ENCODE measurements at regions not wholly inside any gene's neighbourhood (a gene's known extent, or its start where the extent isn't known, plus 50 kb on each side); places are given as distances from the start of the nearest gene placed in this dataset.
"Not testable (repeated sequence)": the region's sequence is repeated elsewhere in the genome, so short reads cannot be mapped to it uniquely, and the experiment has no call there.

DNA sequence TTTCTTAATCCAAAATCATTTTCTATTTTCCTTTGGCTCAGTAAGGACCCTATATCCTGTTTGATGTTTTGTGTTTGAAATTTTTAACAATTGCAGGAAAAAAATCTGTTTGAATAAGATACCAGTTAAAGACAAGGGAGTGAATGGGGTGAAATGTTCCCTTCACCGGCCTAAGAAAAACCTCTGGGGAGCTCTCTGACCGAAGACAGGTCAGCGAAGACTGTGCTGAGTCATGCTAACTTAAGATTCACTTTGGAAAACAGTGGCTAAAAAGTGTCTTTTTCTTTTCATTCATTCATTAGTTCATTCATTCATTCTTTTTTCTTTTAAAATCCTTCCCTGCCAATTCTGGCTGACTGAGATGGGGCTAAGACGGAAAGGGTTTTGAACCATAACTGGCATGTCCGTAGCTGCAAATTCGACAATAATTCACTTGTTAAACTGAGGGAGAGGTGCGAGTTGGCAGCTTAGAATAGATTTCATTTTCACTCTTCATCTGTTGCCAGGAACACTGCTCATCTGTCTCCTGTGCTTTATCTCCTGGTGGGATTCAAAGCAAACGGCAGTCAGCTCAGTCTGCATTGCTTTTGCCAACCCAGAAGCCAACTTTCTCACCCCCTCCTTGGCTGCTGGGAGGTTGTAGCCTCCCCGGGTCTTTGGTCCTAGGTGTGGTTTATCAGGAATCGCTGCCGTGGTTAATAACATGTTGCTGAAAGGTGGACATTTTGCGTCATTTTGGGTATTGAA, 434.0 kb upstream of the LARGE1 start:
- Mint-ChIP-seq H3K9me3 (peaks cover 4% of the 10 kb centered on the region), H3K27ac (no peak overlapping the region), H3K36me3 (ENCODE audit: low read depth) (no peaks in the 10 kb centered on the region), H3K27me3 (peaks cover 12% of the 10 kb centered on the region), H3K4me1 (ENCODE audit: low read depth) (no peaks in the 10 kb centered on the region), H3K4me3 (no peak overlapping the region)
- no peak for DNase-seq

DNA sequence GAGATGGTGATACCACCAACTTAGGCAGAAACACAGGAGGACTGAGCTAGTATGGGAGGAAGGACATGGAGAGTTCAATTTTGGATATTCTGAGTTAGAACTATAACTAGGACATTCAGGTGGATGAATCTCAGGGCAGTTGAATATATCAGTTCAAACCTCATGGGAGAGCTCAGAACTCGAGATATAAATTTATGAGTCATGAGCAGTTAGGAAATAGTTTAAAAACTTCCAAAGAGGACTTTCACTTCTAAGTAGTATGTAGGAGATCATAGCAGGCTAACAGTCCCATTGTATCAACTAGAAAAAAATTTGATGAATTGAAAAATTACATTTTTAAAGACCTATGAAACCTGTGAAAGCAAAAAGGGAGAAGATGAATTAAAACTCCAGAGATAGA, 436.2 kb upstream of the LARGE1 start:
- DNase-seq, result no peak
- Mint-ChIP-seq H3K36me3 (ENCODE audit: low read depth) (no peaks in the 10 kb centered on the region), H3K4me1 (ENCODE audit: low read depth) (no peaks in the 10 kb centered on the region), H3K9me3 (peaks cover 4% of the 10 kb centered on the region), H3K27ac (no peak overlapping the region), H3K4me3 (no peak overlapping the region), H3K27me3 (peaks cover 12% of the 10 kb centered on the region)

DNA sequence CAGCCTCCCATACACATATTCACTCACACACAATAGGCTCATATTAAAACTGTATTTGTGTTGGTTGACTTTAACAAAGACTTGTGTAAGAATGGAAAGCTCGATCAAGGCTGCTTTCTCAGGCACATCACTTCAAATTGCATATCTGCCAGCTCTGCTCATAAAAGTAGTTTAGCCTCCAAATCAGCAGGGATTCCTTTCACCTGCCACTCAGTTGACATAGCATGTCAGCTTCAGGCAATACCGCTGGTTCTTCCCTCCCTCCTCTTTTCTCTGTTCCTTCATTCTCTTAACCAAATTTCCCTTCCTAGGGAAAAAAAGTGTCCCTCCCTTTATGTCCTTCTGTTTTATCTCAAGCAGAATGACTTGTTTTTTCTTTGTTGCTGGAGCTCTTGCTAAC, 450.4 kb upstream of the LARGE1 start:
- H3K4me1 Mint-ChIP-seq (ENCODE audit: low read depth), result no peaks in the 10 kb centered on the region
- no peak for DNase-seq
- no peaks in the 10 kb centered on the region for H3K36me3 Mint-ChIP-seq (ENCODE audit: low read depth)
- no peak overlapping the region for H3K27ac Mint-ChIP-seq
- peaks cover 26% of the 10 kb centered on the region for H3K9me3 Mint-ChIP-seq
- no peaks in the 10 kb centered on the region for H3K27me3 Mint-ChIP-seq
- H3K4me3 Mint-ChIP-seq, result no peak overlapping the region

DNA sequence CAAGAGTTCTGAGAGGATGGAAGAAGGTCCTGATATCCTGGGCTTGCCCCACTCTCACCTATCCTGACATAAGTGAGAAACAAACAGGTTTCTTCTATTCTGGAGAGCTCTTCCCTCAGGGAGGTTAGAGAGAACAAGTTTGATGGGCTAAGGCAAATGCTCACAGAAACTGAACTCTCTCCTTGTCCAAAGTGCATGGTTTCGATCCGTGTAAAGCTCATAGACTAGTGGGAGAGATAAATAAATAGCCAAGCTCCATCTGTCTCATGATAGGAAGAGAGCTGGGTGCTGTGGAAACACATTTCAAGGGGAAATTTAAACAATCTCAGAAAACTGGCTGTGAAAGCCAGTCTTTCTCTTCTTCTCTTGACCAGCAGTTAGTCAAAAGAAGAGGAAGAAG, 459.5 kb upstream of the LARGE1 start:
- Mint-ChIP-seq H3K4me3 (no peak overlapping the region), H3K9me3 (peaks cover 14% of the 10 kb centered on the region), H3K4me1 (ENCODE audit: low read depth) (no peaks in the 10 kb centered on the region), H3K36me3 (ENCODE audit: low read depth) (no peaks in the 10 kb centered on the region), H3K27me3 (no peaks in the 10 kb centered on the region), H3K27ac (no peak overlapping the region)
- no peak for DNase-seq

DNA sequence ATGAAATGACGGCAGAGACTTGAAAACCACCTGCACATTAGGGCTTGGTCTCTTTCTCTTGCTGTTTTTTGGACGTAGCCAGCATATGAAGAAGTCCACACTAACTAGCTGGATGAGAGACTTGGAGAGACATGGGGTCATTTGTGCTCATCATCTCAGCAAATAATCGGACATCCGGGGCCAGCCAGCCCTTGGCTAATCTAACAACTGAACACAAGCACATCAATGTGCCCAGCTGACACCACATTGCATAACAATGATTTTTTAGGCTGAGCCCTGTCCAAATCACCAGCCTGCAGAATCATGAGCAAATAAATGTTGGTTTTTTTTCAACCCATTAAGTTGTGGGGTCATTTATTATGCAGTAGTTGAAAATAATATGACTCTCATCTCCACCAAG, 460.3 kb upstream of the LARGE1 start:
- Mint-ChIP-seq H3K9me3 (peaks cover 14% of the 10 kb centered on the region), H3K27ac (no peak overlapping the region), H3K4me1 (ENCODE audit: low read depth) (no peaks in the 10 kb centered on the region), H3K27me3 (no peaks in the 10 kb centered on the region), H3K36me3 (ENCODE audit: low read depth) (no peaks in the 10 kb centered on the region), H3K4me3 (no peak overlapping the region)
- no peak for DNase-seq

DNA sequence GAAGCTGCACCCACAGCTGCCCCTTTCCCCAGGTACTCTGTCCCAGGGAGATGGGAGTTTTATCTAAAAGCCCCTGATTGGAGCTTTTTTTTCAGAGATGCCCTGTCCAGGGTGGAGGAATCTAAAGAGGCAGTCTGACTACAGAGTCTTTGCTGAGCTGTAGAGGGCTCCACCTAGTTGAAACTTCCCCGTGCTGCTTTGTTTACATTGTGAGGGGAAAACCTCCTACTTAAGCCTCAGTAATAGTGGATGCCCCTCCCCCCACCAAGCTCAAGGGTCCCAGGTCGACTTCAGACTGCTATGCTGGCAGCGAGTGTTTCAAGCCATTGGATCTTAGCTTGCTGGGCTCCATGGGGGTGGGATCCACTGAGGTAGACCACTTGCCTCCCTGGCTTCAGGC, 470.1 kb upstream of the LARGE1 start:
- H3K4me1 Mint-ChIP-seq (ENCODE audit: low read depth), result no peaks in the 10 kb centered on the region
- peaks cover 26% of the 10 kb centered on the region for H3K9me3 Mint-ChIP-seq
- H3K36me3 Mint-ChIP-seq (ENCODE audit: low read depth), result no peaks in the 10 kb centered on the region
- DNase-seq, result no peak
- H3K27ac Mint-ChIP-seq, result no peak overlapping the region
- H3K27me3 Mint-ChIP-seq, result no peaks in the 10 kb centered on the region
- no peak overlapping the region for H3K4me3 Mint-ChIP-seq

DNA sequence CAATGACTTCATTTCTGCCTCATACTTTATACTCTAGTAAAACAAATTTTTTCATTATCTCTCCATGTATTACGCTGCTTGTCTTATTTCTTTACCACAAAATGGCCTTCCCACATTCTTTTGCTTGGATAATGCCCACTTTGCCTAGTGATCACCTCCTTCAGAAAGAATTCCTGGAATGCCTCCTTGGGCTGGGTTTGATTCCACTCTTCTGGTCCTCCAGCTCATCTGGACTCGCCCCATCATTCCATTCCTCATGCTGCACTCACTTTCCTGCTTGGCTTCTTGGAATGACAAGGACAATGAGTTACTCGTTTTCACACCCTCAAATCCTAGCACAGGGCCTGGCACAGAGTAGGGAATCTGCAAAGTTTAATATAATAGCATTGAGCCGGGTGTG, 475.1 kb upstream of the LARGE1 start:
- no peak overlapping the region for H3K4me3 Mint-ChIP-seq
- no peaks in the 10 kb centered on the region for H3K4me1 Mint-ChIP-seq (ENCODE audit: low read depth)
- no peak for DNase-seq
- no peaks in the 10 kb centered on the region for H3K27me3 Mint-ChIP-seq
- H3K9me3 Mint-ChIP-seq, result peaks cover 16% of the 10 kb centered on the region
- H3K36me3 Mint-ChIP-seq (ENCODE audit: low read depth), result no peaks in the 10 kb centered on the region
- H3K27ac Mint-ChIP-seq, result no peak overlapping the region

DNA sequence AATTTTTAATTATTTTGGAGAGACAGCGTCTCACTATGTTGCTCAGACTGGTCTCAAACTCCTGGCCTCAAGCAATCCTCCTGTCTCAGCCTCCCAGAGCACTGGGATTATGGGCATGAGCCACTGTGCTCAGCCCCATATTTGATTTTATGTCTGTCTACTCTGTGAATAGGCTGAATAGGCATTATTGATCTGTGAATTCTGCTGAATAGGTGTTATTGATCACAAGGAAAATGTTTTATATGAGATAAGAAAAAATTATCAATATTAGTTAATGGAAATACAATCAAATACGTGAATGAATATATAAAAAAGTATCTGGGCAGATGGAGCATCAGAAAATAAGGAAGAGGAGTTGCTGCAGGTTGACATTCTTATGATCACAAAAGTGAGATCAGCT, 483.4 kb upstream of the LARGE1 start:
- H3K27me3 Mint-ChIP-seq, result no peaks in the 10 kb centered on the region
- H3K27ac Mint-ChIP-seq, result no peak overlapping the region
- no peak for DNase-seq
- no peaks in the 10 kb centered on the region for H3K4me1 Mint-ChIP-seq (ENCODE audit: low read depth)
- H3K36me3 Mint-ChIP-seq (ENCODE audit: low read depth), result no peaks in the 10 kb centered on the region
- no peak overlapping the region for H3K4me3 Mint-ChIP-seq
- no peaks in the 10 kb centered on the region for H3K9me3 Mint-ChIP-seq

DNA sequence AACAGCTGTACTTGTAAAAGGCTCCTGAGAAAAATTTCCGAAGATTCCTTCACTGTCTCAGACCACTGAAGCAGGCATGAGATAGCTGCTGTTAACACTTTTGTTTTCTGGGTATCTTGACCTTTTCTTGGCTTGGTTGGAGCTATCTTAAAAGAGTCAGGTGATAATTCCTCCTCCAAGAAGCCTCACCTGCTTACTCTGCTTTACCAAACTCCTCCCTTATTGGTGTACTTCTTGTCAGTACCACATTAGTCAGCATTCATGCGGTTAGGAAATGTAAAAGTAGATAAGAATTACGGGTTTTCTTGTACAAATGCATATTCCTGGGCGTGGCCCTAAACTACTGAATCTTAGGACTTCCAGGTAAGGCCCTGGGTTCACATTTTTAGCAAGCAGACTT, 489.8 kb upstream of the LARGE1 start:
- Mint-ChIP-seq H3K27me3 (peaks cover 3% of the 10 kb centered on the region), H3K27ac (no peak overlapping the region), H3K36me3 (ENCODE audit: low read depth) (no peaks in the 10 kb centered on the region), H3K4me3 (no peak overlapping the region), H3K9me3 (peaks cover 8% of the 10 kb centered on the region), H3K4me1 (ENCODE audit: low read depth) (no peaks in the 10 kb centered on the region)
- DNase-seq, result no peak

DNA sequence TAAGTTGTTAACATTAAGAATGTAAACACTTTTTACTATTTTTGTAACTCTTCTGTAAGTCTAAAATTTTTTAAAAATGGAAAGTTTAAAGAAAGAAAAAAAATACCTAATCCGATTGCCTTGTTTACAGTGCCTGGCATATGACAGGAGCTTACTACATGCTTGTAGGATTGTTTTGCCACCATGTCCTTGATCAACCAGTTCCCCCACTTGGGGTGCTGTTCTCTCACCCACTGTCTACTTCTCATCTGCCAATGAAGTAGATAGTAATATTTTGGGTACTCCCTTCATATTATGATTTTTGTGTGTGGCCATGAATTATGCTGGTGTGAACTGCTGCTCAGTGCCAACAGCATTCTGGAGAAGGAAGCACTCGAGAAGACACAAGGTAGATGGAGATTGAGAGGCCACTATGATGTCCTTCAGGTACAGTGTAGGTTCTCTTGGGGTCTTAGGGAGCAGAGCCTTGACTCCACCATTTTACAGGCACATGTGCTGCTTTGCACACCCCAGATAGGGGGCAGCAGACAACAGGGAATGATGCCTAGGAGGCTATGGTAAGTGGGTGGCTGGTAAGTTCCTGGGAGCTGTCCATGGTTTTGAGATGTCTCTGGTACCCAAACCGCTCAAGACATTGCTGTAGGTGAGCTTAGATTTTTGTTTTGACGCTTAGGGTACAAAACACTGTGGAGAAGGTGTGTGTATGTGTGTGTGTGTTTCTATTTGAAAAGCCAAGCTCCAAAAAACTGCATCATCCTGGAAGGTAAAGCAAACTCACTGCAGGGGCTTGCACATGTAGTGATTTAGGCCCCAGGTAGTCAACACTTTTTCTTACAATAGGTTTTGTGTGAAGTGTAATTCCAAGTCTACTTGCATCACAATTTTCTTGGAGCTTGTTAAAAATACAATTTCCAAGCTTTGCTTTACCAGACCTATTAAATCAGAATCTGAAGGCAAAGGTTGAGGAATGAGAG, 494.5 kb upstream of the LARGE1 start:
- Mint-ChIP-seq H3K9me3 (peaks cover 14% of the 10 kb centered on the region), H3K4me3 (no peak overlapping the region), H3K4me1 (ENCODE audit: low read depth) (no peaks in the 10 kb centered on the region), H3K27ac (no peak overlapping the region), H3K27me3 (no peaks in the 10 kb centered on the region), H3K36me3 (ENCODE audit: low read depth) (no peaks in the 10 kb centered on the region)
- DNase-seq, result no peak

DNA sequence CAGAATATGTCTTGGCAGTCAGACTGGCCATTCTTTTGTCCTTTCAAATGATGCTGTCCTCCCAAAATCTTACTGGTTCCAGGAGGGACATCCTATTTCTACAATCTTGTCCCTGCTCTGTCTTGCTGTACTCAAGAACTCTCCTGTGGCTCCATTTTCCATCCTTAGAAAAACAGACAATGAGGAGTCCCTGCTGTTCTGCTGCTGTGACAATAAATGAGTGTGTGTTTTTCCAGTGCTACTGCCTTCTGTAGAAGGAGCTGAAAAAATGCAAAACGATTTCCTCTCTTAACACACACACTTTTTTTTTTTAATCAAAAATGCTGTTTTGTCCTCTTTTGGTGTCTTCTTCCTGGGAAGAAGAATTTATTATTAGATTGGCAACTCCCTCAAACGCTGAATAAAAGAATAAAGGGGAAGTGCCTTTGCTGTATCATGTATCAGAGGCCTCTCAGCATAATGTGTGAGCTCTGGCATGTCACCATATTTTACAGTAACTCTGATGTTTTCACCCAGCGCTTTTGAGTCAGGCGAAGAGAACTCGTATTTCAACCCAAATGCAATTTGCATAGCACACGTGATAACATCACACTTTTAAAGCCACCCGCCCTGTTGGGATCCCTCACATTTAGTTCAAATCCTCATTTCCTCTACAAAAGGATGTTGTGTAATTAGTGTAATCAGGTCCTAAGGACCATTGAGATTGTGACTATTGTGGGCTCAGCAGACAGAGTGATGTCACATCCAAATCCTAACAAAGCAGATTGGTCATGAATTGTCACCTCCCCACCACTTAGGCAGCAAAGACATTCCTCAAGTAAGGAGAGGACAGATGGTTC, 496.0 kb upstream of the LARGE1 start:
- DNase-seq, result no peak
- Mint-ChIP-seq H3K9me3 (peaks cover 14% of the 10 kb centered on the region), H3K4me1 (ENCODE audit: low read depth) (no peaks in the 10 kb centered on the region), H3K36me3 (ENCODE audit: low read depth) (no peaks in the 10 kb centered on the region), H3K27me3 (no peaks in the 10 kb centered on the region), H3K27ac (no peak overlapping the region), H3K4me3 (no peak overlapping the region)

DNA sequence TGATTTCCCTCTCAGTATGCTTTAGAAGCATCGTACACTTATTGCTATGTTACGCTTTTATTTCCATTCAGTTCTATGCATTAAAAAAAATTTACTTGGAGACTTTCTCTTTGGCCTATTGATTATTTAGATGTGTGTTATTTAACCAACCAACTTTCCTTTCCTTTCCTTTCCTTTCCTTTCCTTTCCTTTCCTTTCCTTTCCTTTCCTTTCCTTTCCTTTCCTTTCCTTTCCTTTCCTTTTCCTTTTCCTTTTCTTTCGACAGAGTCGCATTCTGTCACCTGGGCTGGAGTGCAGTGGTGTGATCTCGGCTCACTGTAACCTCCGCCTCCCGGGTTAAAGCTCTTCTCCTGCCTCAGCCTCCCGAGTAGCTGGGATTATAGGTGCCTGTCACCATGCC, 502.7 kb upstream of the LARGE1 start:
- DNase-seq; H3K27me3 Mint-ChIP-seq; H3K9me3 Mint-ChIP-seq; H3K4me3 Mint-ChIP-seq; H3K36me3 Mint-ChIP-seq (ENCODE audit: low read depth); H3K4me1 Mint-ChIP-seq (ENCODE audit: low read depth); H3K27ac Mint-ChIP-seq: not testable (repeated sequence)

DNA sequence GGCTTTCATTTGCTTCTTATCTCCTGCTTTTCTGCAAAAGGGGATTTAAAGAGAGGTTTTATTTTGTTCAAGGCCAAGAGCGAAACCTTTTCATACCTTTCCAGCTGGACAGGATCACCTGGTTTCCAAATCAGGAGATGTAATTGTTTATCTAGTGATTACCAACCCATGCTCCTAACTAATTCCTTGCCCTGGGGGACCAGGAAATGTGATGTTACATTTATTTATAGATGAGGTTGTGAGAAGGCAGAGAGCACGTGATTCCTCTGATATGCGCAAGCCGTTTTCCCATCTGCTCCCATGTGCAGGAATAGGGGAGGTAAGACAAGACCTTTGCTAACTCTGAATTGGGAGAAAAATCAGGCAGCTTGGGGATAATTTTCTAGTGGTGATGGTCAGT, 507.2 kb upstream of the LARGE1 start:
- Mint-ChIP-seq H3K4me3 (no peak overlapping the region), H3K36me3 (ENCODE audit: low read depth) (no peaks in the 10 kb centered on the region), H3K9me3 (peaks cover 3% of the 10 kb centered on the region), H3K27me3 (no peaks in the 10 kb centered on the region), H3K4me1 (ENCODE audit: low read depth) (no peaks in the 10 kb centered on the region), H3K27ac (no peak overlapping the region)
- DNase-seq, result no peak

DNA sequence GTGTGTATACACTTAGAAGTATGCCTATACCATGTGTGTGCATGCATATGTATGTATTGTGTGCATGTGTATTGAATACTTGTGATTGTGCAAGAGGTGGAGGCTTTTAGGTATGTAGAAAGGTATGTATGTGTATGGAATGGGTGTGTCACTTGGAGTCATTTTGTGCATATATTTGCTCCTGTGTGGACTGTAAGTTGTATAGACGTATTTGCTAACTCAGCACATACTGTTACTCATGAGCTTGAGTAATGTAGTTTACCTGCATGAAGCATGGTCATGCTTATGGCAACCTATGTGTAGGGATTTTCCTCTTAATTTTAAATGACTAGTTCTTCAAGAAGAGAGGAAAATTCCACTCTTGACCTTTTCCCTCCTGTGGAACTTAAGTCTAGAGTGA, 507.6 kb upstream of the LARGE1 start:
- no peaks in the 10 kb centered on the region for H3K27me3 Mint-ChIP-seq
- DNase-seq, result no peak
- H3K36me3 Mint-ChIP-seq (ENCODE audit: low read depth), result no peaks in the 10 kb centered on the region
- no peak overlapping the region for H3K27ac Mint-ChIP-seq
- no peaks in the 10 kb centered on the region for H3K4me1 Mint-ChIP-seq (ENCODE audit: low read depth)
- H3K4me3 Mint-ChIP-seq, result no peak overlapping the region
- peaks cover 3% of the 10 kb centered on the region for H3K9me3 Mint-ChIP-seq

Measured in activated T-cell treated with anti-CD3 and anti-CD28 coated beads, Interleukin-2, amount 50 U/mL, for 24 hours (primary cell).